DMS79 treated with DMSO at 0.1 percent for 48 hours (cell line): ENCODE measurements at regions not wholly inside any gene's neighbourhood (a gene's known extent, or its start where the extent isn't known, plus 50 kb on each side); places are given as distances from the start of the nearest gene placed in this dataset.
"Not testable (repeated sequence)": the region's sequence is repeated elsewhere in the genome, so short reads cannot be mapped to it uniquely, and the experiment has no call there.

ENCODE experiments used
- DNase-seq: peaks from one replicate; lab custom pipeline; 2025; lab: John Stamatoyannopoulos, UW

DNA sequence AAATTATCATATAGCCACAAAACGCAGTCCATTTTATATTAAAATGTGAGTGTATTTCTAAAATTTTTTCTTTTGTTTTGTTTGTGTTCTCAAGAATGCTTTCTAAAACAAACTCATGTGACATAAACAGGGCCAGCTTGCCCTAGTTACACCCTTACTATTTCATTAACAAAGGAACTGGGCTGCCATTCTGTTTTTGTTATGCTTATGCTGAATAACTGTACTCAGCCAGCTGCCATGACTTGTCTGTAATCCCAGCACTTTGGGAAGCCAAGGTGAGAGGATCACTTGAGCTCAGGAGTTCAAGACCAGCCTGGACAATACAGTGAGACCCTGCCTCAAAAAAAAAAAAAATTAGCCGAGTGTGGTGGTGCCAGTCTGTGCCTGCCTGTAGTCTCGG, 66.0 kb upstream of the TMED7 start:
- not testable (repeated sequence) for DNase-seq

GRCh38 chr5:115686738-115687074, 60.9 kb upstream of the TMED7 start:
- no peak for DNase-seq

GRCh38 chr5:115686051-115686737, 60.4 kb upstream of the TMED7 start:
- peak; percentile 55 for DNase-seq

DNA sequence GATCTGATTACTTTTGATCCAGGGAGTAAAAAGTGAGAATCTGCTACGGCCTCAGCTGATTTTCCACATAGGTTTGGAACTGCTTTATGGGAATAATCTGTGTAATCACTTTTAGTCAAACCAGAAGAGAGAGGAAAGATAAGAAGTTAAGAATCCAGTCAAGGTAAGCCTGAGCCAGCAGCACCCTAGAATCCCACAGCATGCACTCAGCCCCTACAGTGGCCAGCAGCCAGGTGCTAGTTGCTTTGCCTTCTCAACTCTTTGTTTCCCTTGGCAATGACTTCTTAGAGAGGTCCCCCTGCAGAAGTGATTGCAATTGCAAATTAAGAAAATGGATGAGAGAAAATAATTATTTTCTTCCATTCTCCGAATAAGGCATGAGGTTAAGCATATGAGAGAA, 59.7 kb upstream of the TMED7 start:
- peak; percentile 2 for DNase-seq

- DNase-seq, result no peak
These were observed 58.7 kb upstream of the TMED7 start for GRCh38 chr5:115684513-115685037.

- DNase-seq, result no peak
These were observed 57.2 kb upstream of the TMED7 start for GRCh38 chr5:115683081-115683480.
